ENCODE measurements at regions not wholly inside any gene's neighbourhood (a gene's known extent, or its start where the extent isn't known, plus 50 kb on each side); places are given as distances from the start of the nearest gene placed in this dataset.

- TF ChIP-seq, protein P1, sequence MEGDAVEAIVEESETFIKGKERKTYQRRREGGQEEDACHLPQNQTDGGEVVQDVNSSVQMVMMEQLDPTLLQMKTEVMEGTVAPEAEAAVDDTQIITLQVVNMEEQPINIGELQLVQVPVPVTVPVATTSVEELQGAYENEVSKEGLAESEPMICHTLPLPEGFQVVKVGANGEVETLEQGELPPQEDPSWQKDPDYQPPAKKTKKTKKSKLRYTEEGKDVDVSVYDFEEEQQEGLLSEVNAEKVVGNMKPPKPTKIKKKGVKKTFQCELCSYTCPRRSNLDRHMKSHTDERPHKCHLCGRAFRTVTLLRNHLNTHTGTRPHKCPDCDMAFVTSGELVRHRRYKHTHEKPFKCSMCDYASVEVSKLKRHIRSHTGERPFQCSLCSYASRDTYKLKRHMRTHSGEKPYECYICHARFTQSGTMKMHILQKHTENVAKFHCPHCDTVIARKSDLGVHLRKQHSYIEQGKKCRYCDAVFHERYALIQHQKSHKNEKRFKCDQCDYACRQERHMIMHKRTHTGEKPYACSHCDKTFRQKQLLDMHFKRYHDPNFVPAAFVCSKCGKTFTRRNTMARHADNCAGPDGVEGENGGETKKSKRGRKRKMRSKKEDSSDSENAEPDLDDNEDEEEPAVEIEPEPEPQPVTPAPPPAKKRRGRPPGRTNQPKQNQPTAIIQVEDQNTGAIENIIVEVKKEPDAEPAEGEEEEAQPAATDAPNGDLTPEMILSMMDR (conservative IDR thresholded peaks at IDR 0.05 in 1 of 2, IDR thresholded peaks at IDR 0.05 in 1 of 2; ENCODE audit: low read depth in 1 of 2, low read length in 2 of 2), result no peak
- TF ChIP-seq EZH2 (IDR thresholded peaks at IDR 0.05; ENCODE audit: low read length, missing control alignments), result no peak
- H3K4me3 ChIP-seq (replicated peaks in 1 of 4; ENCODE audit: control extremely low read depth in 1 of 4, insufficient read depth in 1 of 4, low read depth in 3 of 4, low read length in 4 of 4), result no peak overlapping the region
- no peak overlapping the region for H2AFZ ChIP-seq (ENCODE audit: low read length)
- no peak for DNase-seq (ENCODE audit: low read depth in 2 of 2)
- no peak overlapping the region for H3K27ac ChIP-seq (ENCODE audit: insufficient read depth, low read length)
- no peaks in the 10 kb centered on the region for H3K27me3 ChIP-seq (ENCODE audit: control insufficient read depth, insufficient read depth, low read length)
- no peaks in the 10 kb centered on the region for H4K20me1 ChIP-seq (ENCODE audit: control insufficient read depth, extremely low read depth, insufficient read depth, low read length)
- H3K36me3 ChIP-seq (ENCODE audit: control insufficient read depth, insufficient read depth, low read length), result no peaks in the 10 kb centered on the region
- H3K9ac ChIP-seq (ENCODE audit: insufficient read depth, low read length), result no peak overlapping the region
- no peaks in the 10 kb centered on the region for H3K4me1 ChIP-seq (ENCODE audit: control insufficient read depth, extremely low read depth, insufficient read depth, low read length)
- H3K9me3 ChIP-seq (ENCODE audit: control insufficient read depth, insufficient read depth, low read depth, low read length), result no peaks in the 10 kb centered on the region
- H3K4me2 ChIP-seq (ENCODE audit: extremely low read depth, insufficient read depth, low read length), result no peak overlapping the region
- H3K79me2 ChIP-seq (ENCODE audit: control insufficient read depth, insufficient read depth, low read length), result no peaks in the 10 kb centered on the region
These were observed 91.7 kb upstream of the DSEL start for GRCh38 chr18:67608191-67608590.

- H3K4me1 ChIP-seq (ENCODE audit: control insufficient read depth, extremely low read depth, insufficient read depth, low read length), result peaks cover 16% of the 10 kb centered on the region
- H3K27ac ChIP-seq (ENCODE audit: insufficient read depth, low read length), result peak overlapping the region; percentile 50
- no peak overlapping the region for H2AFZ ChIP-seq (ENCODE audit: low read length)
- H3K9ac ChIP-seq (ENCODE audit: insufficient read depth, low read length), result no peak overlapping the region
- peak; percentile 65 to 95 for DNase-seq (ENCODE audit: low read depth in 2 of 2)
- H3K36me3 ChIP-seq (ENCODE audit: control insufficient read depth, insufficient read depth, low read length), result no peaks in the 10 kb centered on the region
- H3K9me3 ChIP-seq (ENCODE audit: control insufficient read depth, insufficient read depth, low read depth, low read length), result no peaks in the 10 kb centered on the region
- H3K4me3 ChIP-seq (replicated peaks in 1 of 4; ENCODE audit: control extremely low read depth in 1 of 4, insufficient read depth in 1 of 4, low read depth in 3 of 4, low read length in 4 of 4), result peak overlapping the region in 1 of 4 experiments; percentile 3
- TF ChIP-seq, protein P1 (conservative IDR thresholded peaks at IDR 0.05 in 1 of 2, IDR thresholded peaks at IDR 0.05 in 1 of 2; ENCODE audit: low read depth in 1 of 2, low read length in 2 of 2), result no peak
- TF ChIP-seq EZH2 (IDR thresholded peaks at IDR 0.05; ENCODE audit: low read length, missing control alignments), result no peak
- H3K4me2 ChIP-seq (ENCODE audit: extremely low read depth, insufficient read depth, low read length), result peak overlapping the region; percentile 41
- no peaks in the 10 kb centered on the region for H3K27me3 ChIP-seq (ENCODE audit: control insufficient read depth, insufficient read depth, low read length)
- H3K79me2 ChIP-seq (ENCODE audit: control insufficient read depth, insufficient read depth, low read length), result no peaks in the 10 kb centered on the region
- no peaks in the 10 kb centered on the region for H4K20me1 ChIP-seq (ENCODE audit: control insufficient read depth, extremely low read depth, insufficient read depth, low read length)
These were observed 84.0 kb upstream of the DSEL start for GRCh38 chr18:67600181-67601180.

- Histone ChIP-seq H3K4me1 (ENCODE audit: control insufficient read depth, extremely low read depth, insufficient read depth, low read length) (peaks cover 16% of the 10 kb centered on the region), H3K4me3 (replicated peaks in 1 of 4; ENCODE audit: control extremely low read depth in 1 of 4, insufficient read depth in 1 of 4, low read depth in 3 of 4, low read length in 4 of 4) (no peak overlapping the region), H3K79me2 (ENCODE audit: control insufficient read depth, insufficient read depth, low read length) (no peaks in the 10 kb centered on the region), H3K36me3 (ENCODE audit: control insufficient read depth, insufficient read depth, low read length) (no peaks in the 10 kb centered on the region), H3K9me3 (ENCODE audit: control insufficient read depth, insufficient read depth, low read depth, low read length) (no peaks in the 10 kb centered on the region), H4K20me1 (ENCODE audit: control insufficient read depth, extremely low read depth, insufficient read depth, low read length) (no peaks in the 10 kb centered on the region), H3K9ac (ENCODE audit: insufficient read depth, low read length) (no peak overlapping the region), H2AFZ (ENCODE audit: low read length) (no peak overlapping the region), H3K4me2 (ENCODE audit: extremely low read depth, insufficient read depth, low read length) (peak overlapping the region; percentile 32), H3K27ac (ENCODE audit: insufficient read depth, low read length) (peak overlapping the region; percentile 50), H3K27me3 (ENCODE audit: control insufficient read depth, insufficient read depth, low read length) (no peaks in the 10 kb centered on the region)
- TF ChIP-seq EZH2 (IDR thresholded peaks at IDR 0.05; ENCODE audit: low read length, missing control alignments), result no peak
- TF ChIP-seq, protein P1 (conservative IDR thresholded peaks at IDR 0.05 in 1 of 2, IDR thresholded peaks at IDR 0.05 in 1 of 2; ENCODE audit: low read depth in 1 of 2, low read length in 2 of 2), result no peak
- DNase-seq (ENCODE audit: low read depth in 2 of 2), result peak; percentile 56 to 86
These were observed 82.8 kb upstream of the DSEL start for GRCh38 chr18:67599277-67599676.
